MCF 10A (cell line): ENCODE measurements at regions not wholly inside any gene's neighbourhood (a gene's known extent, or its start where the extent isn't known, plus 50 kb on each side); places are given as distances from the start of the nearest gene placed in this dataset.

Experiments used
- BruUV-seq: library from RNA; stranded (reverse); fragments of 400-500 nt; replicated peaks from 2 replicates; lab custom pipeline; 2021; lab: Mats Ljungman, UMichigan
- CTCF ChIA-PET: fragments of 300-600 bp; sonication (Branson Sonifier 250); formaldehyde crosslinking; extraction: SDS; loops from one replicate; lab custom pipeline; 2021; ENCODE audit warnings: antibody characterized with exemption, inconsistent platforms; lab: Yijun Ruan, JAX
- POLR2A ChIA-PET: fragments of 300-600, 350-650 bp; sonication (Branson Sonifier 250); formaldehyde crosslinking; extraction: SDS; loops from one replicate; lab custom pipeline; 2020; ENCODE audit warnings: antibody characterized with exemption, inconsistent platforms; lab: Yijun Ruan, JAX
- DNase-seq: peaks from one replicate; pipeline ENCODE4 v3.0.0-alpha.2; 2018; ENCODE audit not compliant: unreplicated experiment
- H3K27ac Mint-ChIP-seq: one replicate; pipeline ENCODE4 v1.8.0; 2022; ENCODE audit warnings: mild to moderate bottlenecking, low read depth, mixed read lengths; ENCODE audit not compliant: unreplicated experiment
- H3K27me3 Mint-ChIP-seq: one replicate; pipeline ENCODE4 v1.8.0; 2022; ENCODE audit warnings: mixed read lengths; ENCODE audit not compliant: insufficient read depth, unreplicated experiment
- H3K36me3 Mint-ChIP-seq: one replicate; pipeline ENCODE4 v1.8.0; 2022; ENCODE audit warnings: mild to moderate bottlenecking, moderate library complexity, mixed read lengths; ENCODE audit not compliant: insufficient read depth, unreplicated experiment
- H3K4me1 Mint-ChIP-seq: one replicate; pipeline ENCODE4 v1.8.0; 2022; ENCODE audit warnings: mixed read lengths; ENCODE audit not compliant: insufficient read depth, unreplicated experiment
- H3K4me3 Mint-ChIP-seq: one replicate; pipeline ENCODE4 v1.8.0; 2022; ENCODE audit warnings: mild to moderate bottlenecking, moderate library complexity, mixed read lengths; ENCODE audit not compliant: unreplicated experiment
- H3K9me3 Mint-ChIP-seq: one replicate; pipeline ENCODE4 v1.8.0; 2022; ENCODE audit warnings: mixed read lengths; ENCODE audit not compliant: unreplicated experiment
- intact Hi-C: fragments of 100-400 bp; cut with micrococcal nuclease; formaldehyde crosslinking; loops from 2 replicates; pipeline ENCODE4 v1.14.1; 2022
- TF ChIP-seq, protein P1 (sequence below): fragments of 200-600 bp; IDR thresholded peaks from one replicate; pipeline ENCODE4 v1.8.0; 2022; ENCODE audit warnings: antibody characterized with exemption, mild to moderate bottlenecking; ENCODE audit not compliant: unreplicated experiment

DNA sequence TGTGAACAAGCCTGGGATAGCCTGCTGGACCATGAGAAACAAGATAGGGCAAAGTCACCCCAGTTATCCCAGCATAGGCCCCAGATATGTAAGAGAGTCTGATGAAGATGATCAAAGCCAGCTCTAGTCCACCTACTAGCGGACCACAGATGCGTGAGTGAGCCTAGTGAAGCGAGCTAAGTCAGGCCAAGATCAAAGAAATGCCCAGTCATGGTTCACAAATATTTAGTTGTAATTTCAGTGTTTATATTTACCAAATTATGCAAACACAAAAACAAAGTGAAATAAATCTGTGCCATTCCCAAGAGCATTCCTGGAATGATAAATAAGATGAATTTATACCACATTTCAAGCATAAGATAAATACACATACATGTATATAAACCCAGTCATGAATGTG, 308.1 kb upstream of the CTNNB1 start:
- ChIA-PET CTCF (no interaction called here), POLR2A (interaction anchor here (1.2 kb wide), 1 partner anchor 9 kb away, joined by 3 read pairs; no protein-coding TSS in a partner anchor)
- no peaks in the 10 kb centered on the region for H3K4me1 Mint-ChIP-seq
- no peak overlapping the region for H3K4me3 Mint-ChIP-seq
- H3K9me3 Mint-ChIP-seq: no peaks in the 10 kb centered on the region
- H3K27ac Mint-ChIP-seq: no peak overlapping the region
- DNase-seq: no peak
- no peaks in the 10 kb centered on the region for H3K27me3 Mint-ChIP-seq
- TF ChIP-seq, protein P1, sequence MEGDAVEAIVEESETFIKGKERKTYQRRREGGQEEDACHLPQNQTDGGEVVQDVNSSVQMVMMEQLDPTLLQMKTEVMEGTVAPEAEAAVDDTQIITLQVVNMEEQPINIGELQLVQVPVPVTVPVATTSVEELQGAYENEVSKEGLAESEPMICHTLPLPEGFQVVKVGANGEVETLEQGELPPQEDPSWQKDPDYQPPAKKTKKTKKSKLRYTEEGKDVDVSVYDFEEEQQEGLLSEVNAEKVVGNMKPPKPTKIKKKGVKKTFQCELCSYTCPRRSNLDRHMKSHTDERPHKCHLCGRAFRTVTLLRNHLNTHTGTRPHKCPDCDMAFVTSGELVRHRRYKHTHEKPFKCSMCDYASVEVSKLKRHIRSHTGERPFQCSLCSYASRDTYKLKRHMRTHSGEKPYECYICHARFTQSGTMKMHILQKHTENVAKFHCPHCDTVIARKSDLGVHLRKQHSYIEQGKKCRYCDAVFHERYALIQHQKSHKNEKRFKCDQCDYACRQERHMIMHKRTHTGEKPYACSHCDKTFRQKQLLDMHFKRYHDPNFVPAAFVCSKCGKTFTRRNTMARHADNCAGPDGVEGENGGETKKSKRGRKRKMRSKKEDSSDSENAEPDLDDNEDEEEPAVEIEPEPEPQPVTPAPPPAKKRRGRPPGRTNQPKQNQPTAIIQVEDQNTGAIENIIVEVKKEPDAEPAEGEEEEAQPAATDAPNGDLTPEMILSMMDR: no peak
- no peaks in the 10 kb centered on the region for H3K36me3 Mint-ChIP-seq
- BruUV-seq: no TSS peak
- intact Hi-C loops: no loop called here

DNA sequence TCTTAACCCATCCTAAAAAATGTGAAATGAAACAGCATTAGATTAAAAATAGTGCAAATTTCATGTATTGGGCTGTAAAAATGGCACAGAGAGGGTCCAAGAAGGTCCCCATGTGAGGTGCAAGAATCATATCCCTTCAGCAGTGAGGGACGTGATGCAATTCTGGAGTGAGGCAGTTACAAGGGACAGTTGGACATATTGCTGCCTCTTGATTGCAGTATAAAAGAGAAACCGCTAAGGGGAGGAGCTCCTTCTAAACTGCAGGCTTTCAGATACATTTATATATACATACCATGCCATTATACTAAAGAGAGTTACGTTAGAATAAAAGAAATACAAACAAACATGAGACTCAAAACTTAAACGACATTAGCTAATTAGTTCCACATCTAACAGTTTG, 304.2 kb upstream of the CTNNB1 start:
- Mint-ChIP-seq H3K9me3 (no peaks in the 10 kb centered on the region), H3K4me1 (peaks cover 11% of the 10 kb centered on the region), H3K4me3 (no peak overlapping the region), H3K36me3 (no peaks in the 10 kb centered on the region), H3K27me3 (no peaks in the 10 kb centered on the region), H3K27ac (no peak overlapping the region)
- DNase-seq: no peak
- BruUV-seq: no TSS peak
- POLR2A ChIA-PET: interaction anchor here (0.7 kb wide), 1 partner anchor 16 kb away, joined by 3 read pairs; no protein-coding TSS in a partner anchor
- CTCF ChIA-PET: no interaction called here
- intact Hi-C loops: no loop called here
- TF ChIP-seq, protein P1: no peak

DNA sequence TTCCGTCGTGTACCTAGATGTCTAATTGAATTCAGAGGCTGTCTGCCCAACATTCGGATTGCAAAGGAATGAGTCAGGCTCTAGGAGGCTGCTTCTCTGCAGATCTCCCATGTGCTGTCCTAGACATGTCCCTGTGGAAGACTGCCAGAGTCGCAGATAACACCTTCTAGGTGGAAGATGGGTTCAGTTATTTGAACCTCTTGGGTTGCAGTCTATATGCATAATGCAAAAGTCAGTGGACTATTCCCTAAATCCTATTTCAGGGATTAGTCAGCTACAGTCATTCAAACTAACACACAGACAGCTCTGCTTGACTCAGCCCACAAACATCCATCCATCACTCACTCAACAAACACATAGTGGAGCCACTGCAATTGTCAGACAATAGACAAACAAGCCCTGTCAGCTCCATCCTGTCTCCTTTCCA, 300.0 kb upstream of the CTNNB1 start:
- intact Hi-C loops: no loop called here
- ChIA-PET POLR2A (interaction anchor here (0.7 kb wide), 1 partner anchor 62 kb away, joined by 3 read pairs; no protein-coding TSS in a partner anchor), CTCF (interaction anchor here (0.5 kb wide), 1 partner anchor 1420 kb away, joined by 7 read pairs; no protein-coding TSS in a partner anchor)
- Mint-ChIP-seq H3K4me3 (no peak overlapping the region), H3K27ac (peak overlapping the region; percentile 32), H3K27me3 (no peaks in the 10 kb centered on the region), H3K9me3 (no peaks in the 10 kb centered on the region), H3K4me1 (peaks cover 11% of the 10 kb centered on the region), H3K36me3 (no peaks in the 10 kb centered on the region)
- TF ChIP-seq, protein P1: no peak
- no TSS peak for BruUV-seq
- peak; percentile 50 for DNase-seq

DNA sequence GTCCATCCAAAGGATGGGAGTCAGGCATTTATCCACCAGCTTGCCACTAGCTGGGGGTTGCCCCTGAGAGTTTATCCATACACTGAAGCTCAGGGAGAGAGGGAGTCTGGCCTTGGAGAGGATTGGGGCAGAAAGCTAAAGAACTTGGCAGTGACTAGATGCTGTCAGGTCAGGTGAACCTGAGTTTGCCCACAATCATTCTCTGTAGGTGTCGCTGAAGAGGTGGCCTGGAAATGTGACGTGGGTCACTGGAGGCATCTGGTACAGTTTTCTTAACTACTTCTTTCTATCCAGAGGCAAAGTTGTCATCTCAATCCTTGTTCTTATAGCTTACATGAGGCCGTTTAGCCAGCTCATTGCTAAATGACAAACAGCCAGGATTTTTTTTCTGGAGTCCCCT, 298.0 kb upstream of the CTNNB1 start:
- H3K27ac Mint-ChIP-seq: no peak overlapping the region
- no peaks in the 10 kb centered on the region for H3K27me3 Mint-ChIP-seq
- intact Hi-C loops: no loop called here
- no peaks in the 10 kb centered on the region for H3K9me3 Mint-ChIP-seq
- H3K4me3 Mint-ChIP-seq: no peak overlapping the region
- no peak for DNase-seq
- no peaks in the 10 kb centered on the region for H3K36me3 Mint-ChIP-seq
- CTCF ChIA-PET: interaction anchor here (1.2 kb wide), 1 partner anchor 10 kb away, joined by 3 read pairs; no protein-coding TSS in a partner anchor
- BruUV-seq: no TSS peak
- TF ChIP-seq, protein P1: no peak
- POLR2A ChIA-PET: interaction anchor here (0.6 kb wide), 1 partner anchor 465 kb away, joined by 3 read pairs; no protein-coding TSS in a partner anchor
- peaks cover 11% of the 10 kb centered on the region for H3K4me1 Mint-ChIP-seq
